GM10266 (cell line): ENCODE measurements at regions not wholly inside any gene's neighbourhood (a gene's known extent, or its start where the extent isn't known, plus 50 kb on each side); places are given as distances from the start of the nearest gene placed in this dataset.

ENCODE experiments used
- DNase-seq: peaks from one replicate; pipeline ENCODE4 v3.0.0; 2012; ENCODE audit errors: extremely low spot score
- TF ChIP-seq, protein P1 (sequence below): IDR thresholded peaks from 2 replicates; pipeline ENCODE4 v1.5.1; 2012; ENCODE audit warnings: mild to moderate bottlenecking, low read depth; ENCODE audit not compliant: control insufficient read depth, insufficient read depth; ENCODE audit errors: missing control alignments

DNA sequence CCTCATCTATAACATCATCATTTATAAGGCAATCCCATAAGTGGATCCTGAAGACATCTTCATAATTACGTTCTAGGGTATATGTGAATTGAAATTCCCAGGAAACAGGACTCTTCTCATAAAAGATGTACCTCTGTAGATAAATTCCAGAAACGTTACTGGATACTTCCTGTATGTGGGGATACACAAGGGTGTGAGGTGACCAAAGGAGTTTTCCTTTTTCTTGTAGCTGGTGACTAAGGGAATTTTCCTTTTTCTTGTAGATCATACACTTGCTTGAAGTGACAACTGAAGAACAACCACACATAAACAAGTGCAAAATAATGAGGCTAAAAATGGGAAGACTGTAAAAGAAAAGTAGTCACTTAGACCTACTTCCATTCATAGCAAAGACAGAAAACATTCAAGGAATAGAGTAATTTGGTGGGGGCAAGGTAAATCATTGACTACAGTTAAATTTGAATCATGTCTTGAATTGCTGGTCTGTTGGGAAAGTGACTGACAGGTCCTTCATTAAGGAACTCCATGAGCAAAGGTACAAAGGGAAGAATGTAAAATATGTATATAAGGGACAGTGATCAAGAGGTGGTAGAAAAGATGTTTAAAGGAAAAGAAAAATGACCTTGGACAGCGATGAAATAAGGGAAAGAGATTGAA is 53.2 kb upstream of the UBE2E3 start:
- no peak for DNase-seq
- TF ChIP-seq, protein P1, sequence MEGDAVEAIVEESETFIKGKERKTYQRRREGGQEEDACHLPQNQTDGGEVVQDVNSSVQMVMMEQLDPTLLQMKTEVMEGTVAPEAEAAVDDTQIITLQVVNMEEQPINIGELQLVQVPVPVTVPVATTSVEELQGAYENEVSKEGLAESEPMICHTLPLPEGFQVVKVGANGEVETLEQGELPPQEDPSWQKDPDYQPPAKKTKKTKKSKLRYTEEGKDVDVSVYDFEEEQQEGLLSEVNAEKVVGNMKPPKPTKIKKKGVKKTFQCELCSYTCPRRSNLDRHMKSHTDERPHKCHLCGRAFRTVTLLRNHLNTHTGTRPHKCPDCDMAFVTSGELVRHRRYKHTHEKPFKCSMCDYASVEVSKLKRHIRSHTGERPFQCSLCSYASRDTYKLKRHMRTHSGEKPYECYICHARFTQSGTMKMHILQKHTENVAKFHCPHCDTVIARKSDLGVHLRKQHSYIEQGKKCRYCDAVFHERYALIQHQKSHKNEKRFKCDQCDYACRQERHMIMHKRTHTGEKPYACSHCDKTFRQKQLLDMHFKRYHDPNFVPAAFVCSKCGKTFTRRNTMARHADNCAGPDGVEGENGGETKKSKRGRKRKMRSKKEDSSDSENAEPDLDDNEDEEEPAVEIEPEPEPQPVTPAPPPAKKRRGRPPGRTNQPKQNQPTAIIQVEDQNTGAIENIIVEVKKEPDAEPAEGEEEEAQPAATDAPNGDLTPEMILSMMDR: no peak

GRCh38 chr2:180925700-180926099 is 54.7 kb upstream of the UBE2E3 start:
- DNase-seq: no peak
- TF ChIP-seq, protein P1: no peak

DNA sequence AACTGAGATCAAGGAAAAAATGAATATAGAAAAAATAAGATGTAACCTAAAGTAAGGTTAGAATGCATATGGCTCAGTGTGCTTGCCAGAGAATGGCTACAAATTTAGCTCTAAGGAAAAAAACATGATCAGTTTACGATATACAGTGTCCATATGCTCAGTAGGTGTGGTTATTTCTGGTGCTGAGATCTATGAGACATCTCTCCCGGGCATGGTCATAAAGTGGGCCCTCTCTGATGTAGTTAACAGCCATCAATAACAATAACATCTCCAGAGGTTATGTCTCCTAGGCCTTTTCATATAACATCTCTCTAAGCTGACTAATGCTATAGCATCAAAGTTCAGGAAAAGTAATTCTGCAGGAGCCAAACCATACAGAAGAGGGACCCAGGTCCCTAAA is 56.3 kb upstream of the UBE2E3 start:
- TF ChIP-seq, protein P1: no peak
- DNase-seq: no peak

DNA sequence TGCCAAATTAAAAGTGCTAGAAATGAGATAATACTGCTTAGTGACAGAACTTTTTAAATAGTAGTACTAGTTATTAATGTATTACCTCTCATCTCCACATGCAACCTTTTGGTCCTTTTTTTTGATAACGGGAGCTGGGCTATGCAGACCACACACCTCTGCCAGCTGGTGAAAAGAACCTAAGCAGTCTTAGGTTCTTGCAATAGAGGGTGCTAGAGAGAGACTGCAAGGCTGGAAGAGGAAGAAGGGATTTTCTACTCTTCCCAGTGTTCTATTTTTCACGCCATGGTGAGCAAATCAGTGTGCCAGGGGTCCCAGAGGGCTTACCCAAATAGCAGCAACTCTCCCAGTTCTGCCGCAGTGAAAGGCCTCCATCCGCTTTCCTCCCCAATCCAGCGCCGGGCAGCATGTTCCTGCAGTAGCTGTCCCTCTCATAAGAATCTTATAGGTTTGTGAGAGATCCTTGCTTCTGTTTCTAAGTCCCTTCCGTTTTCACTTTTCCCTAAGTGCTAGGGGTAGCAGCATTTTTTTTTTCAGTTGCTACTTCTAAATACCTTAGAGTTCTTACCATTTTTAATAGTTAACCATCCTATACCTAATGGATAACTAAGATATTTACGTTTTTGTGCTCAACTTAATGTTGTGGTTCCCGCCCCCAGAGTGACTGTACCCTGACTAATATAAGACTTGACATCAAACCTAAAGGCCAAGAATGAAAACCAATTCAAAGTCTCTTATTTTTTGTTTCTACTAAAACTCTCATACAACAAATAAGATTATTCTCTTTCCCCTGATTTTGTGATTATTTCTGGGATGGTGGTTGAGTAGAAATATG is 69.4 kb upstream of the UBE2E3 start:
- TF ChIP-seq, protein P1: no peak
- no peak for DNase-seq

GRCh38 chr2:180907731-180908130 is 72.7 kb upstream of the UBE2E3 start:
- no peak for DNase-seq
- TF ChIP-seq, protein P1: no peak

- DNase-seq: no peak
These were observed 74.9 kb upstream of the UBE2E3 start for GRCh38 chr2:180905461-180905860.

GRCh38 chr2:180905002-180905401 is 75.4 kb upstream of the UBE2E3 start:
- DNase-seq: no peak
- TF ChIP-seq, protein P1: no peak

More at GRCh38 chr2:180905461-180905860, 74.9 kb upstream of the UBE2E3 start:
- TF ChIP-seq, protein P1: no peak
